ENCODE measurements at regions not wholly inside any gene's neighbourhood (a gene's known extent, or its start where the extent isn't known, plus 50 kb on each side); places are given as distances from the start of the nearest gene placed in this dataset.

- no peak for DNase-seq (ENCODE audit: low read depth)
Measured at GRCh38 chr12:89256060-89256459, 96.2 kb downstream of the DUSP6 start.

GRCh38 chr12:89253488-89253887, 98.8 kb downstream of the DUSP6 start:
- no peak for DNase-seq (ENCODE audit: low read depth)

GRCh38 chr12:89252284-89252683, 100.0 kb downstream of the DUSP6 start:
- DNase-seq (ENCODE audit: low read depth) = no peak

- no peak for DNase-seq (ENCODE audit: low read depth)
Measured at GRCh38 chr12:89251342-89252271, 100.7 kb downstream of the DUSP6 start.

- no peak for DNase-seq (ENCODE audit: low read depth)
Measured at GRCh38 chr12:89250636-89251035, 101.7 kb downstream of the DUSP6 start.

- DNase-seq (ENCODE audit: low read depth) = no peak
Measured at GRCh38 chr12:89250213-89250612, 102.1 kb downstream of the DUSP6 start.

- DNase-seq (ENCODE audit: low read depth) = no peak
Measured at GRCh38 chr12:89247967-89248366, 104.3 kb downstream of the DUSP6 start.

- no peak for DNase-seq (ENCODE audit: low read depth)
Measured at GRCh38 chr12:89247541-89247942, 104.8 kb downstream of the DUSP6 start.

- DNase-seq (ENCODE audit: low read depth) = no peak
Measured at GRCh38 chr12:89245090-89245489, 107.2 kb downstream of the DUSP6 start.

- no peak for DNase-seq (ENCODE audit: low read depth)
Measured at GRCh38 chr12:89244536-89244935, 107.8 kb downstream of the DUSP6 start.

GRCh38 chr12:89243771-89244170, 108.5 kb downstream of the DUSP6 start:
- no peak for DNase-seq (ENCODE audit: low read depth)

GRCh38 chr12:89239534-89239933, 112.8 kb downstream of the DUSP6 start:
- DNase-seq (ENCODE audit: low read depth) = no peak

- no peak for DNase-seq (ENCODE audit: low read depth)
Measured at GRCh38 chr12:89238593-89238992, 113.7 kb downstream of the DUSP6 start.

GRCh38 chr12:89237763-89238162, 114.5 kb downstream of the DUSP6 start:
- DNase-seq (ENCODE audit: low read depth) = no peak

GRCh38 chr12:89236748-89237383, 115.4 kb downstream of the DUSP6 start:
- no peak for DNase-seq (ENCODE audit: low read depth)

- no peak for DNase-seq (ENCODE audit: low read depth)
Measured at GRCh38 chr12:89236237-89236636, 116.1 kb downstream of the DUSP6 start.

- no peak for DNase-seq (ENCODE audit: low read depth)
Measured at GRCh38 chr12:89235189-89235993, 116.9 kb downstream of the DUSP6 start.

- no peak for DNase-seq (ENCODE audit: low read depth)
Measured at GRCh38 chr12:89234324-89235114, 117.8 kb downstream of the DUSP6 start.

GRCh38 chr12:89231686-89232085, 120.6 kb downstream of the DUSP6 start:
- no peak for DNase-seq (ENCODE audit: low read depth)

GRCh38 chr12:89230376-89231315, 121.7 kb downstream of the DUSP6 start:
- no peak for DNase-seq (ENCODE audit: low read depth)

- DNase-seq (ENCODE audit: low read depth) = no peak
Measured at GRCh38 chr12:89228491-89228890, 123.8 kb downstream of the DUSP6 start.

All from stimulated activated CD4-positive, alpha-beta T cell treated with anti-CD3 and anti-CD28 coated beads, Interleukin-2, amount 100 ng/mL, for 4 hours (primary cell).